ENCODE measurements at regions not wholly inside any gene's neighbourhood (a gene's known extent, or its start where the extent isn't known, plus 50 kb on each side); places are given as distances from the start of the nearest gene placed in this dataset.

GRCh38 chrX:39384996-39385395 is 583.7 kb downstream of the MID1IP1 start:
- H3K27ac ChIP-seq (ENCODE audit: low read depth, low read length) = no peak overlapping the region
- ChIA-PET POLR2A (no interaction called here), RAD21 (ENCODE audit: low non-redundant PET in 1 of 2, low total read pairs in 2 of 2, uncharacterized antibody in 2 of 2, unreplicated experiment in 2 of 2) (no interaction called here), CTCF (no interaction called here)
- H2AFZ ChIP-seq (ENCODE audit: low read depth, low read length, poor library complexity, severe bottlenecking) = no peak overlapping the region
- BruUV-seq (replicated peaks) = no TSS peak
- H3K4me1 ChIP-seq (ENCODE audit: control insufficient read depth in 1 of 2, insufficient read depth in 2 of 2, low read length in 2 of 2) = no peaks in the 10 kb centered on the region
- H3K9ac ChIP-seq (ENCODE audit: low read length) = no peak overlapping the region
- DNase-seq (ENCODE audit: low read depth, low spot score) = no peak
- H3K9me3 ChIP-seq (ENCODE audit: control insufficient read depth in 1 of 2, insufficient read depth in 1 of 2, low read depth in 1 of 2, low read length in 2 of 2) = no peaks in the 10 kb centered on the region
- no peak overlapping the region for H3K4me2 ChIP-seq (ENCODE audit: low read length)
- peaks cover 18% of the 10 kb centered on the region for H3K27me3 ChIP-seq (ENCODE audit: insufficient read depth, low read length)
- no peaks in the 10 kb centered on the region for H3K79me2 ChIP-seq (ENCODE audit: insufficient read depth, low read length)
- no peaks in the 10 kb centered on the region for H3K36me3 ChIP-seq (ENCODE audit: control insufficient read depth in 1 of 2, insufficient read depth in 2 of 2, low read length in 2 of 2)
- no peaks in the 10 kb centered on the region for H3K9me2 ChIP-seq (ENCODE audit: insufficient read depth)
- ATAC-seq = no peak
- no peak overlapping the region for H3K4me3 ChIP-seq (replicated peaks in 1 of 2; ENCODE audit: low read depth in 1 of 2, low read length in 2 of 2)
- H4K20me1 ChIP-seq (ENCODE audit: insufficient read depth) = no peaks in the 10 kb centered on the region
- intact Hi-C loops (cut with micrococcal nuclease) = no loop called here
- no peak for TF ChIP-seq SP1 (IDR thresholded peaks at IDR 0.05; ENCODE audit: low read depth)
- TF ChIP-seq POLR2A (IDR thresholded peaks at IDR 0.05; ENCODE audit: borderline replicate concordance, extremely low read depth, insufficient read depth, insufficient read length) = no peak
- no peak for TF ChIP-seq JUND (IDR thresholded peaks at IDR 0.05)
- no peak for TF ChIP-seq EZH2 (IDR thresholded peaks at IDR 0.05)
- no peak for TF ChIP-seq TCF7L2 (IDR thresholded peaks at IDR 0.05; ENCODE audit: borderline replicate concordance, extremely low read depth, insufficient read depth, insufficient read length)
- no peak for TF ChIP-seq ZFX (IDR thresholded peaks at IDR 0.05)
- TF ChIP-seq SIN3A (IDR thresholded peaks at IDR 0.05; ENCODE audit: low read depth) = no peak
- TF ChIP-seq ELF1 (IDR thresholded peaks at IDR 0.05; ENCODE audit: borderline replicate concordance, low read depth) = no peak
- TF ChIP-seq CEBPB (IDR thresholded peaks at IDR 0.05; ENCODE audit: low read depth) = no peak
- no peak for TF ChIP-seq YY1 (IDR thresholded peaks at IDR 0.05; ENCODE audit: extremely low read depth, insufficient replicate concordance, low read depth, low read length)
- TF ChIP-seq RAD21 (IDR thresholded peaks at IDR 0.05; ENCODE audit: low read depth) = no peak
- TF ChIP-seq EZH2phosphoT487 (IDR thresholded peaks at IDR 0.05; ENCODE audit: borderline replicate concordance) = no peak
- no peak for TF ChIP-seq SRF (IDR thresholded peaks at IDR 0.05; ENCODE audit: low read depth)

- CTCF ChIA-PET = no interaction called here
- intact Hi-C loops (cut with micrococcal nuclease) = no loop called here
- ATAC-seq (no peak), DNase-seq (ENCODE audit: low read depth, low spot score) (no peak)
- Histone ChIP-seq H2AFZ (ENCODE audit: low read depth, low read length, poor library complexity, severe bottlenecking) (no peak overlapping the region), H3K4me2 (ENCODE audit: low read length) (no peak overlapping the region), H3K36me3 (ENCODE audit: control insufficient read depth in 1 of 2, insufficient read depth in 2 of 2, low read length in 2 of 2) (no peaks in the 10 kb centered on the region), H3K27me3 (ENCODE audit: insufficient read depth, low read length) (peaks cover 23% of the 10 kb centered on the region), H3K9me3 (ENCODE audit: control insufficient read depth in 1 of 2, insufficient read depth in 1 of 2, low read depth in 1 of 2, low read length in 2 of 2) (no peaks in the 10 kb centered on the region), H3K9me2 (ENCODE audit: insufficient read depth) (no peaks in the 10 kb centered on the region), H3K4me1 (ENCODE audit: control insufficient read depth in 1 of 2, insufficient read depth in 2 of 2, low read length in 2 of 2) (no peaks in the 10 kb centered on the region), H3K4me3 (replicated peaks in 1 of 2; ENCODE audit: low read depth in 1 of 2, low read length in 2 of 2) (no peak overlapping the region), H4K20me1 (ENCODE audit: insufficient read depth) (no peaks in the 10 kb centered on the region), H3K9ac (ENCODE audit: low read length) (no peak overlapping the region), H3K79me2 (ENCODE audit: insufficient read depth, low read length) (no peaks in the 10 kb centered on the region), H3K27ac (ENCODE audit: low read depth, low read length) (no peak overlapping the region)
- BruUV-seq (replicated peaks) = no TSS peak
- POLR2A ChIA-PET = no interaction called here
- RAD21 ChIA-PET (ENCODE audit: low non-redundant PET in 1 of 2, low total read pairs in 2 of 2, uncharacterized antibody in 2 of 2, unreplicated experiment in 2 of 2) = no interaction called here
- TF ChIP-seq ZNF274 (IDR thresholded peaks at IDR 0.05; ENCODE audit: low read depth, low read length) (no peak), CEBPB (IDR thresholded peaks at IDR 0.05; ENCODE audit: low read depth) (no peak), MAX (IDR thresholded peaks at IDR 0.05) (no peak), EZH2 (IDR thresholded peaks at IDR 0.05) (no peak), YY1 (IDR thresholded peaks at IDR 0.05; ENCODE audit: extremely low read depth, insufficient replicate concordance, low read depth, low read length) (no peak)
Observed at GRCh38 chrX:39388730-39389129, 587.5 kb downstream of the MID1IP1 start.

Data from HCT116 (cell line).